ENCODE measurements at regions not wholly inside any gene's neighbourhood (a gene's known extent, or its start where the extent isn't known, plus 50 kb on each side); places are given as distances from the start of the nearest gene placed in this dataset.

DNA sequence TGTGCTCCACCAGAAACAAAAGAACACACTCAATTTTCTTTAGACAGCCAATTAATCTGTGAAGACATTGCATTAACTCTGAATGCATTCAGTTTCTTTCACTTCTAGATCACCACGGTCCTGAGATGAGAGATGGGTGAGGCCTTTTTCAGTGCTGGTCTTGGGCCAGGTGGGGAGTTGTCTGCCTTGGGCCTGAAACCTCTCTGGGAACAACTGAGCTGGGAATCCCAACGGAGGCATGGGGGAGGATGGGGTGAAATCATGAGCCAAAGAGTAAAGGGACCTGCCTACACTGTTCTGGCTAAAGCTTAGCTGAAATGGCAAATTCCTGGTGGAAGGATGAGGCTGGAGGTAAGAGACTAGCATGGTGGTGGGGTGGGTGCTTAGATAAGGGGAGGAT, 353.5 kb upstream of the B3GAT1 start:
- TF ChIP-seq, protein P1, sequence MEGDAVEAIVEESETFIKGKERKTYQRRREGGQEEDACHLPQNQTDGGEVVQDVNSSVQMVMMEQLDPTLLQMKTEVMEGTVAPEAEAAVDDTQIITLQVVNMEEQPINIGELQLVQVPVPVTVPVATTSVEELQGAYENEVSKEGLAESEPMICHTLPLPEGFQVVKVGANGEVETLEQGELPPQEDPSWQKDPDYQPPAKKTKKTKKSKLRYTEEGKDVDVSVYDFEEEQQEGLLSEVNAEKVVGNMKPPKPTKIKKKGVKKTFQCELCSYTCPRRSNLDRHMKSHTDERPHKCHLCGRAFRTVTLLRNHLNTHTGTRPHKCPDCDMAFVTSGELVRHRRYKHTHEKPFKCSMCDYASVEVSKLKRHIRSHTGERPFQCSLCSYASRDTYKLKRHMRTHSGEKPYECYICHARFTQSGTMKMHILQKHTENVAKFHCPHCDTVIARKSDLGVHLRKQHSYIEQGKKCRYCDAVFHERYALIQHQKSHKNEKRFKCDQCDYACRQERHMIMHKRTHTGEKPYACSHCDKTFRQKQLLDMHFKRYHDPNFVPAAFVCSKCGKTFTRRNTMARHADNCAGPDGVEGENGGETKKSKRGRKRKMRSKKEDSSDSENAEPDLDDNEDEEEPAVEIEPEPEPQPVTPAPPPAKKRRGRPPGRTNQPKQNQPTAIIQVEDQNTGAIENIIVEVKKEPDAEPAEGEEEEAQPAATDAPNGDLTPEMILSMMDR (IDR thresholded peaks at IDR 0.05): no peak
- TF ChIP-seq POLR2A (IDR thresholded peaks at IDR 0.05) (no peak), EP300 (IDR thresholded peaks at IDR 0.05) (no peak)

All from sigmoid colon (tissue), 4 donors.